IMR-90 (cell line): ENCODE measurements at regions not wholly inside any gene's neighbourhood (a gene's known extent, or its start where the extent isn't known, plus 50 kb on each side); places are given as distances from the start of the nearest gene placed in this dataset.

Experiments
- ATAC-seq: fragments of 200-7000 bp; cut with Tn5 transposase; 2 replicates; pipeline ENCODE4 v1.9.1; 2020; ENCODE audit warnings: low read depth, mild to moderate bottlenecking, moderate library complexity
- BruUV-seq: library from RNA; stranded (reverse); fragments of 400-500 nt; replicated peaks from 2 replicates; lab custom pipeline; 2021; lab: Mats Ljungman, UMichigan
- CTCF ChIA-PET: fragments of 300-600 bp; formaldehyde crosslinking; extraction: SDS; loops from one replicate; lab custom pipeline; 2021; ENCODE audit warnings: antibody characterized with exemption; lab: Yijun Ruan, JAX
- POLR2A ChIA-PET: fragments of 300-600 bp; sonication (Branson Sonifier 250); formaldehyde crosslinking; loops from one replicate; lab custom pipeline; 2022; ENCODE audit warnings: antibody characterized with exemption; ENCODE audit not compliant: unreplicated experiment; lab: Charles Lee
- DNase-seq: peaks from one replicate; pipeline ENCODE4 v3.0.0; 2013
- H2AFZ ChIP-seq: replicated peaks from 2 replicates; pipeline ENCODE3; 2013; ENCODE audit warnings: low read length, mild to moderate bottlenecking; ENCODE audit not compliant: poor library complexity
- H2AK5ac ChIP-seq: 2 replicates; pipeline ENCODE4 v1.6.1; 2013; ENCODE audit warnings: low read depth, low read length, inconsistent platforms
- H2AK9ac ChIP-seq: replicated peaks from 2 replicates; pipeline ENCODE3; 2013; ENCODE audit warnings: mild to moderate bottlenecking, low read depth, low read length, moderate library complexity; ENCODE audit not compliant: poor library complexity
- H2BK120ac ChIP-seq: 2 replicates; pipeline ENCODE4 v1.6.1; 2013; ENCODE audit warnings: low read depth, low read length, inconsistent platforms
- H2BK15ac ChIP-seq: 3 replicates; pipeline ENCODE4 v1.6.1; 2013; ENCODE audit warnings: low read depth, low read length, inconsistent platforms
- H2BK20ac ChIP-seq: 2 replicates; pipeline ENCODE4 v1.6.1; 2013; ENCODE audit warnings: low read depth, mild to moderate bottlenecking, inconsistent platforms, low read length, moderate library complexity
- H2BK5ac ChIP-seq: 2 replicates; pipeline ENCODE4 v1.6.1; 2013; ENCODE audit warnings: mild to moderate bottlenecking, low read depth, low read length, inconsistent platforms; ENCODE audit not compliant: poor library complexity, severe bottlenecking
- H3K14ac ChIP-seq: replicated peaks from 2 replicates; pipeline ENCODE4 v1.6.1; 2013; ENCODE audit warnings: low read depth, low read length, inconsistent platforms
- H3K18ac ChIP-seq: 2 replicates; pipeline ENCODE4 v1.6.1; 2013; ENCODE audit warnings: low read depth, low read length, control low read depth
- H3K23ac ChIP-seq: 2 replicates; pipeline ENCODE4 v1.6.1; 2013; ENCODE audit warnings: low read depth, low read length, inconsistent platforms
- H3K27ac ChIP-seq: 2 replicates; pipeline ENCODE4 v1.5.1; 2013; ENCODE audit warnings: mild to moderate bottlenecking, control low read depth, low read length; ENCODE audit not compliant: insufficient read depth
- H3K27me3 ChIP-seq: 2 replicates; pipeline ENCODE4 v1.6.1; 2013; ENCODE audit warnings: low read length; ENCODE audit not compliant: control insufficient read depth, insufficient read depth
- H3K36me3 ChIP-seq: 2 replicates; pipeline ENCODE4 v1.6.1; 2013; ENCODE audit warnings: low read length, mixed read lengths; ENCODE audit not compliant: control insufficient read depth, insufficient read depth
- H3K4ac ChIP-seq: 2 replicates; pipeline ENCODE4 v1.6.1; 2013; ENCODE audit warnings: low read depth, low read length, inconsistent platforms
- H3K4me1 ChIP-seq: 2 replicates; pipeline ENCODE4 v1.6.1; 2013; ENCODE audit warnings: low read length, mixed read lengths; ENCODE audit not compliant: control insufficient read depth, insufficient read depth
- H3K4me2 ChIP-seq: 2 replicates; pipeline ENCODE4 v1.6.1; 2013; ENCODE audit warnings: low read depth, mild to moderate bottlenecking, control low read depth, low read length, moderate library complexity
- H3K4me3 ChIP-seq: 2 replicates; pipeline ENCODE4 v1.5.1; 2013; ENCODE audit warnings: low read depth, mild to moderate bottlenecking, control low read depth, low read length, moderate library complexity; ENCODE audit not compliant: insufficient read depth
- H3K56ac ChIP-seq: 2 replicates; pipeline ENCODE4 v1.6.1; 2013; ENCODE audit warnings: low read length, inconsistent platforms; ENCODE audit not compliant: insufficient read depth; ENCODE audit errors: extremely low read depth
- H3K79me1 ChIP-seq, 2 experiments: 2 replicates each; pipeline ENCODE4 v1.6.1; 2013; ENCODE audit warnings: low read length in 2 of 2, inconsistent platforms in 1 of 2, low read depth in 1 of 2
- H3K9ac ChIP-seq: 2 replicates; pipeline ENCODE4 v1.6.1; 2013; ENCODE audit warnings: low read depth, low read length, control low read depth
- H3K9me1 ChIP-seq: 2 replicates; pipeline ENCODE4 v1.6.1; 2013; ENCODE audit warnings: low read length, inconsistent platforms; ENCODE audit not compliant: insufficient read depth
- H3K9me3 ChIP-seq: 2 replicates; pipeline ENCODE4 v1.6.1; 2013; ENCODE audit warnings: low read length; ENCODE audit not compliant: control insufficient read depth, insufficient read depth
- H4K20me1 ChIP-seq: 2 replicates; pipeline ENCODE4 v1.6.1; 2013; ENCODE audit warnings: low read length, inconsistent platforms; ENCODE audit not compliant: insufficient read depth
- H4K5ac ChIP-seq: 2 replicates; pipeline ENCODE4 v1.6.1; 2013; ENCODE audit warnings: mild to moderate bottlenecking, low read depth, low read length, control low read depth
- H4K8ac ChIP-seq, 2 experiments: 2 replicates each; pipeline ENCODE4 v1.6.1; 2013; ENCODE audit warnings: low read depth in 2 of 2, low read length in 2 of 2, control low read depth in 1 of 2, inconsistent platforms in 1 of 2
- H4K91ac ChIP-seq: 2 replicates; pipeline ENCODE4 v1.6.1; 2013; ENCODE audit warnings: low read depth, low read length, inconsistent platforms; ENCODE audit not compliant: insufficient read depth
- CEBPB ChIP-seq: IDR thresholded peaks from 2 replicates; pipeline ENCODE4 v1.6.1; 2012; ENCODE audit warnings: low read depth, low read length, improper control_type of control experiment
- CHD1 ChIP-seq: IDR thresholded peaks from 2 replicates; pipeline ENCODE4 v1.6.1; 2012; ENCODE audit warnings: low read depth, low read length, improper control_type of control experiment
- MAFK ChIP-seq: IDR thresholded peaks from 2 replicates; pipeline ENCODE4 v1.6.1; 2012; ENCODE audit warnings: low read depth, low read length, improper control_type of control experiment
- MAZ ChIP-seq: IDR thresholded peaks from 2 replicates; pipeline ENCODE4 v1.6.1; 2012; ENCODE audit warnings: low read depth, mild to moderate bottlenecking, low read length, improper control_type of control experiment, moderate library complexity, borderline replicate concordance
- MXI1 ChIP-seq: IDR thresholded peaks from 2 replicates; pipeline ENCODE4 v1.6.1; 2012; ENCODE audit warnings: low read depth, mild to moderate bottlenecking, low read length, moderate library complexity, borderline replicate concordance
- RAD21 ChIP-seq: IDR thresholded peaks from 2 replicates; pipeline ENCODE4 v1.6.1; 2012; ENCODE audit warnings: low read length, improper control_type of control experiment
- SMC3 ChIP-seq: fragments of 150-350 bp; IDR thresholded peaks from 2 replicates; pipeline ENCODE4 v1.6.1; 2016; ENCODE audit warnings: low read depth, mild to moderate bottlenecking, antibody characterized with exemption, low read length, moderate library complexity
- WGBS, 2 experiments: methylation state at CpG; one replicate each; pipeline versions ENCODE4 v1.1.5 to v1.1.7; 2013; ENCODE audit warnings: missing lambda C conversion rate in 2 of 2; ENCODE audit not compliant: insufficient read length in 1 of 2; ENCODE audit errors: extremely low coverage in 2 of 2; 5-methylcytosine and 5-hydroxymethylcytosine counted together
- dilution Hi-C: fragments of 300-500 bp; cut with HindIII; formaldehyde crosslinking; loops from one replicate; pipeline ENCODE4 v1.14.3; 2018; ENCODE audit warnings: low sequenced_read_pairs; ENCODE audit not compliant: unreplicated experiment
- in situ Hi-C: fragments of 300-500 bp; cut with MboI; formaldehyde crosslinking; loops from 3 replicates; pipeline ENCODE4 v1.14.3; 2019; ENCODE audit warnings: low sequenced_read_pairs, inconsistent platforms, mixed read lengths
- intact Hi-C: fragments of 100-400 bp; cut with micrococcal nuclease; formaldehyde crosslinking; loops from 2 replicates; pipeline ENCODE4 v1.10.0; 2022

DNA sequence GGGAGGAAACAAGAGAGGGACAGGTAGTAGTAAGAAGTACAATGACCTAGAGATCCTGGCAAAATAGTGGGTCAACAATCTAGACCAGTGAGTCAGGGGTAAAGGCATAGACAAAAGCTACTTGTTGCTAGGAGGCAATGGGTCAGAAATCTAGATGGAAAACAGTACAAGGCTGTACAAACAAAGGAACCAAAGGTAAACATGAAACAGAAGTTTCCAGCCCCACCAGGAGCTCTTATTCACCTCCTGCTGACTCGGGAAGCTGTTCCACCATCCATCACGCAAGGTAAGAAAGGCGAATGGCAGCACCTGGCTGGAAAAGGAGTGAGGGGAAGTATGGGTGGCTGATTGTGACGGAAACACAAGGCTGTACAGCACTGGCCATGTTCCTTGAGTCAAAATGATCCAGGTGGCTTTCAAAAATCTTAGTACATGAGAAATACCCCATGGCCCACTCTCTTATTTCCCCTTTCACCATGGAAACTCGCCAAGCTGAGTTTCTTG is 70.5 kb upstream of the RAI14 start:
- H3K4me3 ChIP-seq = no peak overlapping the region
- peaks cover 19% of the 10 kb centered on the region for H3K9me1 ChIP-seq
- H3K27ac ChIP-seq = peak overlapping the region; percentile 99
- peak overlapping the region; percentile 100 for H3K4ac ChIP-seq
- peak overlapping the region; percentile 100 for H4K91ac ChIP-seq
- no peak for TF ChIP-seq CEBPB
- TF ChIP-seq MAZ = no peak
- no peak for TF ChIP-seq CHD1
- no peak for TF ChIP-seq RAD21
- 0 out of 2 replicates have a peak, but pooled peaks have one; percentile 5 for TF ChIP-seq SMC3
- TF ChIP-seq MXI1 = no peak
- TF ChIP-seq MAFK = 0 out of 2 replicates have a peak, but pooled peaks have one; percentile 14
- H4K5ac ChIP-seq = peak overlapping the region; percentile 100
- H3K9ac ChIP-seq = peak overlapping the region; percentile 76
- peak overlapping the region; percentile 90 for H2AK9ac ChIP-seq
- ATAC-seq = no peak
- H2BK120ac ChIP-seq = peak overlapping the region; percentile 100
- peak overlapping the region; percentile 100 for H3K18ac ChIP-seq
- no peaks in the 10 kb centered on the region for H3K36me3 ChIP-seq
- intact Hi-C loops (no loop called here), dilution Hi-C loops (no loop called here), in situ Hi-C loops (no loop called here)
- TSS peak; percentile 81 for BruUV-seq
- peak overlapping the region; percentile 95 for H2BK15ac ChIP-seq
- peak overlapping the region; percentile 99 for H3K14ac ChIP-seq
- peak overlapping the region; percentile 74 for H2AFZ ChIP-seq
- H2BK20ac ChIP-seq = peak overlapping the region; percentile 100
- peak overlapping the region; percentile 100 for H2BK5ac ChIP-seq
- peak overlapping the region; percentile 53 for H3K4me2 ChIP-seq
- WGBS, 2 experiments = no CpG with 5 or more reads among the region's 5 CpGs
- no peaks in the 10 kb centered on the region; the same call in 1 of the 2 replicates for H4K20me1 ChIP-seq
- peak overlapping the region; percentile 100 for H2AK5ac ChIP-seq
- ChIA-PET POLR2A (interaction anchor here (1.3 kb wide), 1 partner anchor 72 kb away, joined by 4 read pairs; no protein-coding TSS in a partner anchor), CTCF (interaction anchor here (0.7 to 1.6 kb wide), 3 partner anchors 11 to 46 kb away, joined by 3 read pairs; no protein-coding TSS in a partner anchor)
- H3K9me3 ChIP-seq = no peaks in the 10 kb centered on the region
- H4K8ac ChIP-seq = peak overlapping the region; percentile 94 to 99
- peaks cover 8 to 19% of the 10 kb centered on the region in 2 experiments; a peak in 2 of 4 replicates for H3K79me1 ChIP-seq
- peak; percentile 77 for DNase-seq
- peak overlapping the region; percentile 96 for H3K56ac ChIP-seq
- H3K4me1 ChIP-seq = peaks cover 23% of the 10 kb centered on the region
- H3K23ac ChIP-seq = peak overlapping the region; percentile 99
- no peaks in the 10 kb centered on the region for H3K27me3 ChIP-seq
